Esophagus mucosa (tissue), 1 donor: ENCODE measurements at regions not wholly inside any gene's neighbourhood (a gene's known extent, or its start where the extent isn't known, plus 50 kb on each side); places are given as distances from the start of the nearest gene placed in this dataset.

Experiments used
- ATAC-seq: fragments of 200-7000 bp; cut with Tn5 transposase; one replicate; pipeline ENCODE4 v1.9.1; 2020
- donor health status: DM: yes; HTN: yes; CAD: no.

DNA sequence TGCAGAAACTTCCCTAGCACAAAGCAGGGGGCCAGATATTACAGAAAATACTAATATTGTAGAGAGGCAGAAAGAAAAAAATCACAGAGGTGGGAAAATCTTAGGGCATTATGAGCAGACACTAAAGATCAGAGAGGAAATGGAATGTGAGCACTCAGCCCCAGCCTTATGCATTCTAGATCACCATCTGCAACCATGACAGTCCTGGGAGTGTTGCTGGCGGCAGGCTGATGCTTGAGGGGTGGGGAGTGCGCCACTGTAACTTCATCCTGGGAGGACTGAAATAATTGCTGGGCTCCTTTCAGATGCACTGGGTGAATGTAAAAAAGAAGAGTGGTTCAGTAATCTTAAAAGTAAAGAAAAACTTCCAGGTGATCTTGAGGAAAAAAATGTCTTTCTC lies 427.6 kb upstream of the SEMA6D start:
- ATAC-seq, result no peak

DNA sequence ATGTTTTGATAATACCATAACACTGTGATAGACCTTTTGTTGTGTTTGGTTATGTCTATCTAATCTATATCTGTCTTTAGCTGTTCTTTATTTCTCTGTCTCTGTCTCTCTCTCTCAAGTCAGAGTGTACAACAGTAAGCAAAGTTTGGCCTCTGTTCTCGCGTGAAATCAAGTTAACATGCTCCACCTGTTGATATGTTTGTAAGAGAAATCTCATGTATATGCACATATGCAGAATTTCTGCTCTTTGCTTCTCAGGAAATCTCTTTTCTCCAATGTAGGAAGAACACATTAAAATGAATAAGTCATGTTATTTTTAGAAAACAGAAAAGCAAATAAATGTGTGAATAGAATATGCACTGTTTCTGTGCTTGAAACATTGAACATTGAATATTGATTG lies 425.5 kb upstream of the SEMA6D start:
- no peak for ATAC-seq

GRCh38 chr15:47292638-47293190 lies 424.6 kb upstream of the SEMA6D start:
- no peak for ATAC-seq

DNA sequence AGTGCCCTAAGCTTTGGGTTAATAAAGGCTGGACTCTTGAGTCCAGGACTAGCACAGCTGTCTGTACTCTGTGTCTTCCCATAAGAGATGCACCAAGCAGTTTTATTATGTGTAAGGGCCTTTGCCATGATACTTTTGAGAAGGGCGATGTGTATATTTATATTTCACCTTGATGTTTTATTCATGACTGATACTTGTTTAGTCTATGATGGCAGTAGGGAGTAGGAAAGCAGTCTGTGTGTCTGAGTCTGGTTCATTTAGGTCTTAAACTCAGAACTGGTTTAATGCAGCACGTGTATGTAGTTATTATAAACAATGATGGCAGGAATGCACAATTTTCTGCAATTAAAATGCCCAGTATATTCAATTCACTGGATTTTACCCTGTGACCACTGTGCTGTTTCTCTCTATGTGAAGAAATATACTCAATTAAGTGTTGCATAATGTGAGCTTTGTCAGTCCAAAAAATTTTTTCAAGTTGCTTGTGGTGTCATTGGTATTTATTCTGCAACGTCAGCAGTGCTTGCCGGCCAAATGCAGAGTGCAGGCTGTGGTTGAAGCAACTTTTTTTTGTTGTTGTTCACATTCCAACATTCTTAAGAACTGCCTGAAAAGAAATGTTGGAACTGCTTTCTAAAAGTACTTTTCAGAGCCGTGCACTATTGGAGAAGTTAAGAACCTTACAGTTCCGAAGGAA lies 423.7 kb upstream of the SEMA6D start:
- peak; percentile 32 for ATAC-seq

DNA sequence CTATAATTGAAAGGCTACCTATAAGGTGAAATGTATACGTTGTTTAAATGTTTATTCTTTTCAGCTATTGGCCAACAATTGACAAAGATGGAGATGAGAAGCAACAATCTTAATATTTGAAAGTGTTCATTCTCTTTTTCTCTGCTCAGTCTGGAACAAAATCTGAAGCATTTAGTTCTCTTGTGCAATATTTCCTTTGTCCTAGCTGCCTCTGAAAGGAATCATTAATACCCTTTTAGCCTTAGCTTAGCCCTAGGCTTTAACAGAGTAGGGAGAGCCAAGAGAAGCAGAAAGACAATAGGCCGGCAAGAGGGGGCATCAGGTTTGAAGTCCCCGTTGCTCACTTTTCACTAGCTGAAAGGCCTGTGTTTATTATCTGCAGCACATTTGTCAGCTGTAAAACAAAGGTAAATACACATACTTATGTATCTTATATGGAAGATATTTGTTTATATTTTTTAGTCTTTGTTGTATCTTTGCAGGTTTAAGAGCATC lies 422.5 kb upstream of the SEMA6D start:
- no peak for ATAC-seq

DNA sequence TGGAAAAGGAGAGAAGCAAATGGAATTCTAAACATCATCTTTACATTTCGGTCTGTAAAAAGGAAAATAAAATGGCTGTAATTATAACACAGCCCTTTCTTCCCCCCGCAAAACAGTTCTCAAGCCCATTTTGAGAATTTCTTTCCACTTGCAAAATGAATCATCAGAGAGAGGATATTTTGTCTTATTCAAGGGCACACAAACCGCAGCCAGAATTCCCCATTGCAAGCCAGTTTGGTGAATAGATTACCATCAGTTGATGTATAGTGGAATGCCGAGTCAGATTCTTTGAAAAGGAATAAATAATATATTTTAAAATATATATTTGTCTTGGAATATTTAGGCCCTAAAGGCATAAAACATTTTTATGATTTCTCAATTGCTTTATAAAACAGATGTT lies 420.4 kb upstream of the SEMA6D start:
- no peak for ATAC-seq

- ATAC-seq, result no peak
These were observed 417.4 kb upstream of the SEMA6D start for GRCh38 chr15:47299846-47300434.

- no peak for ATAC-seq
These were observed 416.7 kb upstream of the SEMA6D start for GRCh38 chr15:47300596-47300995.

- no peak for ATAC-seq
These were observed 415.8 kb upstream of the SEMA6D start for GRCh38 chr15:47301481-47301880.

DNA sequence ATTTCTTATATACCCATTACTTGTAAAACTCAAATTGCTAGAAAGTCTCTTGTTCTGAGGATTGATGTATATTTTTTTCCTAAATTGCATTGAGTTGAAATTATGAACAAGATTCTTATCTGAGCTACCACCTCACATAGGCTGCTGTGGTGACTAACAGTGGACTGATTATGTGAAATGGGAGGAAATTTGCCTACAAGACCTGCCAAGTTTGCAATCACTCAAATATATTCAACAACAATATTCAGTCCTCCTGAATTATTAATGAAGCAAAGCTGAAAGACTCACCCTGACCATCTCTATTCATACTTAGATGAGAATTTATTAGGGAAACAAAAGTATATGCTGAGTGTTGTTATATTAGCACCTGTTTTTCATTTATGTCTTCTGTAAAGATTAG lies 412.6 kb upstream of the SEMA6D start:
- no peak for ATAC-seq

GRCh38 chr15:47312161-47312560 lies 405.1 kb upstream of the SEMA6D start:
- no peak for ATAC-seq

GRCh38 chr15:47326410-47327333 lies 390.6 kb upstream of the SEMA6D start:
- ATAC-seq, result no peak

- ATAC-seq, result no peak
These were observed 385.4 kb upstream of the SEMA6D start for GRCh38 chr15:47331829-47332393.

- ATAC-seq, result no peak
These were observed 384.8 kb upstream of the SEMA6D start for GRCh38 chr15:47332481-47332880.

GRCh38 chr15:47333734-47334133 lies 383.6 kb upstream of the SEMA6D start:
- ATAC-seq, result no peak

- ATAC-seq, result no peak
These were observed 382.3 kb upstream of the SEMA6D start for GRCh38 chr15:47334805-47335535.

- ATAC-seq, result no peak
These were observed 380.2 kb upstream of the SEMA6D start for GRCh38 chr15:47337106-47337505.

DNA sequence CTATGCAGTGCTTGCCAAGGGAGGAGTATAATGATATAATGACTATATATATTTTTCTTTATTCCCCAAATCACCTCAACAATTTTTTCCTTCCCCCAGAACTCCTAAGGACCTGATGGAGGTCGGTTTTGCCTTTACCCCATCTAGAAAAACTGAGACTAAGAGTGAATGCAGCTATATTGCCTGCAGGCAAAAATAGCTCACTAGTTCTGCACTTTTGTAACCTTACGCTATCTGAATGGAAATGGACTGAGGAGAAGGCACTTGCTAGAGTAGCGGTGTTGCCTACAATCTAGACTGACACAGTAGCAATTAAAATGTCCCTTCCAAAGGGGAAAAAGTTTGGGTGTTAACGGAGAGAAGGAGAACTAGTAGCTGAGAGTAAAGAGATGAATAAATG lies 379.5 kb upstream of the SEMA6D start:
- ATAC-seq, result no peak

DNA sequence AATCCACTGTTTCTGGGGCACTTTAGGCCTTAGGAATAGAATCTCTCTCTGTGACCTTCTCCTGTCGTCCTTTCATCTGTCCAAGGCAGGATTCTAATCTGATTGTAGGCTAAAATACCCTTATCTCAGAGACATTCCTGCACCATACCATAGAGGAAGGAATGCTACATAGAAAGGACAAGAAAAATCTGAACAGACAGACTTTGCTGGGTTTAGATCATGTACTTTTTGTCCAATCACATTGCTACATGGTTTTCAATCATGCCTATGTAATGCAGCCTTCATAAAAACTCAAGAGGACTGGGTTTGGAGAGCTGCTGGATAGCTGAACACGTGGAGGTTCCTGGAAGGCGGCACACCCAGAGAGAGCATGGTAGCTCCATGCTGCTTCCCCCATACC lies 378.5 kb upstream of the SEMA6D start:
- no peak for ATAC-seq

DNA sequence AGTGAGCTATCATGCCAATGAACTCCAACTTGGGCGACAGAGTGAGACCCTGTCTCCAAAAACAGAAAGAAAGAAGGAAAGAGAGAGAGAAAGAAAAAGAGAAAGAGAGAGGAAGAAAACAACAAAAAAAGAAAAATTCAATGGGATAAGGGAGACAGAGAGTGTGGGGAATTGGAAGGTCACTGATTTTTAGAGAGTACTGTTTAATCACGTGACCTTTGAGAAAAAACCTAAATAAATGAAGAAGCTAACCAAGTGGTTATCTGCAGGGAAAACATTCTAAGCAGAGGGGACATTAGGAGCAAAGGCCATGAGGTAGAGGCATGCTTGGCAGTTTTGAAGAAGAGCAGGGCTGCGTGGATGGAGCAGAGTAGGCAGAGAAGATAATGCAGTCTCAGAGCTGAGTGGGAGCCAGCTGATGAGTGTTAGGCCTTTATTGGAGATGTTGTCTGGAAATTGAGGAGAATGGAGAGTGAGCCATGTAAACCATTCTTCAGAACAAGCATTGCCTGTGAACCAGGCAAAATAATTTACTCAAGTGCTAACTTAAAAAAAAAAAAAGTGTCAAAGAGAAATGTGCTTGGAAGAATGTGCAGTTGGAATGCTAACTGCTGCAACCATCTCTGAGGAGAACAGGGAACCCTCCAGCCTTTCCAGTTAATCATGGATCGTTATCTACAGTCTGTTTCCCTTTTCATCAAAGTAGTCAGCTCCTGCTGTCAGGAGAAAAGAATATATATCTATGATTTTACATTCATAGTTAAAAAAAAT lies 377.3 kb upstream of the SEMA6D start:
- ATAC-seq, result no peak

GRCh38 chr15:47340571-47340920 lies 376.8 kb upstream of the SEMA6D start:
- no peak for ATAC-seq
